ENCODE measurements at regions not wholly inside any gene's neighbourhood (a gene's known extent, or its start where the extent isn't known, plus 50 kb on each side); places are given as distances from the start of the nearest gene placed in this dataset.

- no peak for TF ChIP-seq CTCF (IDR thresholded peaks at IDR 0.05)
- TF ChIP-seq POLR2A (IDR thresholded peaks at IDR 0.05), result no peak
Observed at GRCh38 chr4:102427371-102427998, 73.7 kb upstream of the NFKB1 start.

Measured in prostate gland (tissue), 2 donors.